Naive thymus-derived CD4-positive, alpha-beta T cell (primary cell): ENCODE measurements at regions not wholly inside any gene's neighbourhood (a gene's known extent, or its start where the extent isn't known, plus 50 kb on each side); places are given as distances from the start of the nearest gene placed in this dataset.
"Not testable (repeated sequence)": the region's sequence is repeated elsewhere in the genome, so short reads cannot be mapped to it uniquely, and the experiment has no call there.

Experiments used
- ATAC-seq: fragments of 150-1000 bp; cut with Tn5 transposase; 2 replicates; pipeline ENCODE4 v1.10.0; 2021; ENCODE audit warnings: mild to moderate bottlenecking, moderate library complexity
- CTCF ChIA-PET: fragments of 350-600 bp; sonication (Branson Sonifier 250); formaldehyde crosslinking; loops from one replicate; lab custom pipeline; 2021; ENCODE audit warnings: antibody characterized with exemption; lab: Charles Lee
- POLR2A ChIA-PET: fragments of 350-600 bp; sonication (Branson Sonifier 250); formaldehyde crosslinking; loops from one replicate; lab custom pipeline; 2021; ENCODE audit warnings: antibody characterized with exemption, inconsistent platforms; lab: Charles Lee
- DNase-seq, 9 donors: peaks; one replicate each; pipeline versions ENCODE4 v3.0.0 to v3.0.0-alpha.2; 2020 to 2022; ENCODE audit warnings: mixed read lengths in 1 of 9
- H3K27ac ChIP-seq: one replicate; pipeline ENCODE4 v1.7.0; 2013; ENCODE audit warnings: mild to moderate bottlenecking, low read depth, low read length, moderate library complexity
- H3K27me3 ChIP-seq, 2 donors: one replicate each; pipeline ENCODE4 v1.7.0; 2013; ENCODE audit warnings: low read length in 2 of 2, mild to moderate bottlenecking in 2 of 2, moderate library complexity in 2 of 2; ENCODE audit not compliant: control insufficient read depth in 2 of 2, insufficient read depth in 2 of 2
- H3K36me3 ChIP-seq, 3 experiments: 1 replicate in 2 of 3; 2 replicates in 1 of 3; pipeline ENCODE4 v1.7.0; 2013; ENCODE audit warnings: low read length in 3 of 3, mild to moderate bottlenecking in 3 of 3, moderate library complexity in 1 of 3; ENCODE audit not compliant: insufficient read depth in 3 of 3, control insufficient read depth in 2 of 3
- H3K4me1 ChIP-seq, 2 donors: one replicate each; pipeline ENCODE4 v1.7.0; 2013; ENCODE audit warnings: low read length in 2 of 2, mild to moderate bottlenecking in 2 of 2, moderate library complexity in 1 of 2; ENCODE audit not compliant: control insufficient read depth in 2 of 2, insufficient read depth in 2 of 2
- H3K4me3 ChIP-seq: 2 replicates; pipeline ENCODE4 v1.7.0; 2013; ENCODE audit warnings: mild to moderate bottlenecking, low read length
- H3K9me3 ChIP-seq, 3 experiments: 1 replicate in 2 of 3; 2 replicates in 1 of 3; pipeline ENCODE4 v1.7.0; 2013; ENCODE audit warnings: low read length in 3 of 3; ENCODE audit not compliant: control insufficient read depth in 2 of 3
- H3K27ac Mint-ChIP-seq, 9 donors: one replicate each; pipeline ENCODE4 v1.8.0; 2020 to 2022; ENCODE audit warnings: mixed read lengths in 9 of 9, mild to moderate bottlenecking in 8 of 9, moderate library complexity in 5 of 9, inconsistent platforms in 2 of 9
- H3K27me3 Mint-ChIP-seq, 5 donors: one replicate each; pipeline ENCODE4 v1.8.0; 2021 to 2022; ENCODE audit warnings: mixed read lengths in 5 of 5, mild to moderate bottlenecking in 1 of 5
- H3K36me3 Mint-ChIP-seq, 5 donors: one replicate each; pipeline ENCODE4 v1.8.0; 2020 to 2022; ENCODE audit warnings: mixed read lengths in 5 of 5, mild to moderate bottlenecking in 3 of 5, inconsistent platforms in 1 of 5
- H3K4me1 Mint-ChIP-seq, 7 donors: one replicate each; pipeline ENCODE4 v1.8.0; 2020 to 2022; ENCODE audit warnings: mixed read lengths in 7 of 7, mild to moderate bottlenecking in 3 of 7, inconsistent platforms in 1 of 7
- H3K4me3 Mint-ChIP-seq, 10 donors: one replicate each; pipeline ENCODE4 v1.8.0; 2020 to 2022; ENCODE audit warnings: mild to moderate bottlenecking in 10 of 10, mixed read lengths in 10 of 10, moderate library complexity in 6 of 10, inconsistent platforms in 2 of 10
- H3K9me3 Mint-ChIP-seq, 11 donors: one replicate each; pipeline ENCODE4 v1.8.0; 2020 to 2022; ENCODE audit warnings: mixed read lengths in 11 of 11, mild to moderate bottlenecking in 4 of 11, inconsistent platforms in 1 of 11, moderate library complexity in 1 of 11
- intact Hi-C, 2 donors: fragments of 100-400 bp; cut with micrococcal nuclease; formaldehyde crosslinking; loops; one replicate each; pipeline ENCODE4 v1.15.1; 2023

- CTCF ChIA-PET, H3K27me3 ChIP-seq, DNase-seq, H3K4me3 Mint-ChIP-seq, H3K4me1 Mint-ChIP-seq, intact Hi-C loops, POLR2A ChIA-PET, H3K4me3 ChIP-seq, H3K36me3 ChIP-seq, H3K27ac Mint-ChIP-seq, H3K27ac ChIP-seq, H3K27me3 Mint-ChIP-seq, H3K4me1 ChIP-seq, ATAC-seq: not testable (repeated sequence)
- H3K9me3 ChIP-seq, result peaks cover 0 to 63% (median 4%) of the 10 kb centered on the region in 3 experiments
- peaks cover 0 to 39% (median 8%) of the 10 kb centered on the region in 5 donors for H3K36me3 Mint-ChIP-seq
- H3K9me3 Mint-ChIP-seq, result peaks cover 45 to 96% (median 62%) of the 10 kb centered on the region in 11 donors
Observed at GRCh38 chr22:11037814-11038213, 4490.2 kb upstream of the OR11H1 start.

GRCh38 chr22:11038786-11039185, 4489.2 kb upstream of the OR11H1 start:
- ATAC-seq, H3K4me3 Mint-ChIP-seq, intact Hi-C loops, H3K27ac Mint-ChIP-seq, H3K27me3 ChIP-seq, H3K27me3 Mint-ChIP-seq, H3K27ac ChIP-seq, CTCF ChIA-PET, H3K4me1 ChIP-seq, H3K4me1 Mint-ChIP-seq, POLR2A ChIA-PET, DNase-seq, H3K36me3 ChIP-seq, H3K4me3 ChIP-seq: not testable (repeated sequence)
- Mint-ChIP-seq H3K36me3 (peaks cover 0 to 36% (median 8%) of the 10 kb centered on the region in 5 donors), H3K9me3 (peaks cover 45 to 94% (median 66%) of the 10 kb centered on the region in 11 donors)
- H3K9me3 ChIP-seq, result peaks cover 0 to 63% (median 4%) of the 10 kb centered on the region in 3 experiments

GRCh38 chr22:11041416-11041815, 4486.6 kb upstream of the OR11H1 start:
- H3K4me3 Mint-ChIP-seq, H3K27ac Mint-ChIP-seq, ATAC-seq, intact Hi-C loops, H3K27me3 ChIP-seq, H3K4me1 ChIP-seq, H3K27me3 Mint-ChIP-seq, H3K4me3 ChIP-seq, POLR2A ChIA-PET, H3K4me1 Mint-ChIP-seq, DNase-seq, CTCF ChIA-PET, H3K27ac ChIP-seq, H3K36me3 ChIP-seq: not testable (repeated sequence)
- peaks cover 0 to 45% (median 4%) of the 10 kb centered on the region in 3 experiments for H3K9me3 ChIP-seq
- Mint-ChIP-seq H3K9me3 (peaks cover 36 to 78% (median 48%) of the 10 kb centered on the region in 11 donors), H3K36me3 (peaks cover 0 to 27% (median 7%) of the 10 kb centered on the region in 5 donors)

- ATAC-seq, result no peak
- Mint-ChIP-seq H3K4me1 (no peaks in the 10 kb centered on the region), H3K4me3 (no peak overlapping the region), H3K9me3 (peaks cover 33 to 75% (median 46%) of the 10 kb centered on the region in 11 donors), H3K27ac (no peak overlapping the region), H3K36me3 (peaks cover 0 to 20% (median 4%) of the 10 kb centered on the region in 5 donors), H3K27me3 (no peaks in the 10 kb centered on the region)
- CTCF ChIA-PET, result no interaction called here
- no peaks in the 10 kb centered on the region for H3K36me3 ChIP-seq
- H3K27me3 ChIP-seq, result no peaks in the 10 kb centered on the region
- POLR2A ChIA-PET, result no interaction called here
- H3K4me1 ChIP-seq, result no peaks in the 10 kb centered on the region
- H3K9me3 ChIP-seq, result peaks cover 0 to 38% (median 4%) of the 10 kb centered on the region in 3 experiments
- no peak overlapping the region for H3K27ac ChIP-seq
- no peak for DNase-seq
- no peak overlapping the region for H3K4me3 ChIP-seq
- intact Hi-C loops, result no loop called here
Observed at GRCh38 chr22:11042116-11042515, 4485.9 kb upstream of the OR11H1 start.

DNA sequence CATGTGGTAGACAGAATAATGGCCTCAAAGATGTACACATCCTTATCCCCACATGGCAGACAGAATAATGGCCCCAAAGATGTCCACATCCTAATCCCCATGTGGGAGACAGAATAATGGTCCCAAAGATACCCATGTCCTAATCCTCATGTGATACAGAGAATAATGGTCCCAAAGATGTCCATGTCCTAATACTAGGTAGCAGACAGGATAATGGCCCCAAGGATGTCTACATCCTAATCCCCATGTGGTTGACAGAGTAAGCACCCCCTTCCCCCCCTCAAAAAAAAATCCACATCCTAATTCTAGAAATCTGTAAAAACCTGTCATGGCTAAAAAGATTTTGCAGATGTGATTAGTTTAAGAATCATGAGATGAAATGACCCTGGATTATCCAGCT, 4484.7 kb upstream of the OR11H1 start:
- CTCF ChIA-PET, H3K4me1 ChIP-seq, H3K4me3 Mint-ChIP-seq, intact Hi-C loops, H3K27ac ChIP-seq, ATAC-seq, H3K27ac Mint-ChIP-seq, DNase-seq, H3K36me3 ChIP-seq, H3K27me3 Mint-ChIP-seq, POLR2A ChIA-PET, H3K4me3 ChIP-seq, H3K27me3 ChIP-seq, H3K36me3 Mint-ChIP-seq, H3K4me1 Mint-ChIP-seq: not testable (repeated sequence)
- peaks cover 25 to 65% (median 38%) of the 10 kb centered on the region in 11 donors for H3K9me3 Mint-ChIP-seq
- peaks cover 0 to 27% (median 0%) of the 10 kb centered on the region in 3 experiments for H3K9me3 ChIP-seq

DNA sequence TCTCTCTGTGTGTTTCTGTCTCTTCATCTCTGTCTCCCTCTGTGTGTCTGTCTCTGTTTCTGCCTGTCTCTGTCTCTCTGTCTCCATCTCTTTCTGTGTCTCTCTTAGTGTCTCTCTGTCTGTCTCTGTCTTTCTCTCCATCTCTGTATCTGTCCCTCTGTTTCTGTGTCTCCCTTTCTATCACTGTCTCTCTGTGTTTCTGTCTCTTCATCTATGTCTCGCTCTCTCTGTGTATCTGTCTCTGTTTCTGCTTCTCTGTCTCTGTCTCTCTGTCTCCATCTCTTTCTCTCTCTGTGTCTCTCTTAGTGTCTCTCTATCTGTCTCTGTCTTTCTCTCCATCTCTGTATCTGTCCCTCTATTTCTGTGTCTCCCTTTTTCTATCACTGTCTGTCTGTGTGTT, 4479.1 kb upstream of the OR11H1 start:
- CTCF ChIA-PET, H3K27me3 Mint-ChIP-seq, H3K4me3 ChIP-seq, POLR2A ChIA-PET, H3K4me3 Mint-ChIP-seq, H3K4me1 ChIP-seq, H3K36me3 ChIP-seq, H3K4me1 Mint-ChIP-seq, H3K9me3 ChIP-seq, ATAC-seq, H3K27me3 ChIP-seq, intact Hi-C loops, DNase-seq, H3K27ac ChIP-seq, H3K27ac Mint-ChIP-seq: not testable (repeated sequence)
- Mint-ChIP-seq H3K36me3 (peaks cover 0 to 14% (median 9%) of the 10 kb centered on the region in 5 donors), H3K9me3 (peaks cover 12 to 51% (median 18%) of the 10 kb centered on the region in 11 donors)

- H3K27ac ChIP-seq, H3K4me1 ChIP-seq, intact Hi-C loops, H3K27ac Mint-ChIP-seq, CTCF ChIA-PET, H3K4me1 Mint-ChIP-seq, H3K4me3 Mint-ChIP-seq, H3K4me3 ChIP-seq, H3K36me3 ChIP-seq, ATAC-seq, POLR2A ChIA-PET, H3K9me3 ChIP-seq, H3K27me3 ChIP-seq, DNase-seq, H3K27me3 Mint-ChIP-seq: not testable (repeated sequence)
- Mint-ChIP-seq H3K9me3 (peaks cover 16 to 55% (median 24%) of the 10 kb centered on the region in 11 donors), H3K36me3 (peaks cover 0 to 14% (median 10%) of the 10 kb centered on the region in 5 donors)
Observed at GRCh38 chr22:11050226-11050625, 4477.8 kb upstream of the OR11H1 start.
